BJ (cell line): ENCODE measurements at regions not wholly inside any gene's neighbourhood (a gene's known extent, or its start where the extent isn't known, plus 50 kb on each side); places are given as distances from the start of the nearest gene placed in this dataset.

Source experiments
- CTCF ChIA-PET: fragments of 350-600 bp; formaldehyde crosslinking; extraction: SDS; loops from one replicate; lab custom pipeline; 2021; ENCODE audit warnings: antibody characterized with exemption, inconsistent platforms; lab: Yijun Ruan, JAX
- POLR2A ChIA-PET: fragments of 300-600 bp; sonication (Branson Sonifier 250); formaldehyde crosslinking; extraction: SDS; loops from one replicate; lab custom pipeline; 2021; ENCODE audit warnings: antibody characterized with exemption; lab: Charles Lee
- DNase-seq: peaks from one replicate; pipeline ENCODE4 v3.0.0-alpha.2; 2011; ENCODE audit warnings: low read depth
- H3K27me3 ChIP-seq: 2 replicates; pipeline ENCODE4 v1.6.0; 2011; ENCODE audit warnings: low read length; ENCODE audit not compliant: control insufficient read depth, insufficient read depth
- H3K36me3 ChIP-seq: 2 replicates; pipeline ENCODE4 v1.5.1; 2011; ENCODE audit warnings: low read length; ENCODE audit not compliant: control insufficient read depth, insufficient read depth
- H3K4me3 ChIP-seq: 2 replicates; pipeline ENCODE4 v1.5.1; 2011; ENCODE audit warnings: low read depth, mild to moderate bottlenecking, control low read depth, low read length
- TF ChIP-seq, protein P1 (sequence below): IDR thresholded peaks from 2 replicates; pipeline ENCODE4 v1.5.1; 2011; ENCODE audit warnings: low read depth, mild to moderate bottlenecking, control low read depth, inconsistent platforms, low read length, moderate library complexity; ENCODE audit not compliant: insufficient read depth

DNA sequence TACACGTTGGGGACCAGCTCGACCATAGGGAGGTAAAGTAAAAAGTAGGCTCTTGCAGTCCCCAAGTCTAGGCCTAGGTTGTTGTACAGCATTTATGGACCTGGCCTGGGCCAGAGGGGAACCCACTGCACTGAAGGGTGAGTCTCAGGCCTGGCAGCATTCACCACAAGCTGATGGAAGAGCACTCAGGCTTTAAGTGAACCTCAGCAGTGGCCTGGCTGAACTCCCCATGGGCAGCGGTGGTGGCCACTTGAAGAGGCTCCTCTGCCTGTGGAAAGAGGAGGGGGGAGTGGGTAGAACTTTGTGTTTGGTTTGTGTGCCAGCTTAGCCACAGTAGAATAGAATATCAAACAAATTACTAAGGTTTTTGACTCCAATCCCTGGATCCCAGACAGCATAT, 176.2 kb upstream of the PRMT6 start:
- no peak for DNase-seq
- TF ChIP-seq, protein P1, sequence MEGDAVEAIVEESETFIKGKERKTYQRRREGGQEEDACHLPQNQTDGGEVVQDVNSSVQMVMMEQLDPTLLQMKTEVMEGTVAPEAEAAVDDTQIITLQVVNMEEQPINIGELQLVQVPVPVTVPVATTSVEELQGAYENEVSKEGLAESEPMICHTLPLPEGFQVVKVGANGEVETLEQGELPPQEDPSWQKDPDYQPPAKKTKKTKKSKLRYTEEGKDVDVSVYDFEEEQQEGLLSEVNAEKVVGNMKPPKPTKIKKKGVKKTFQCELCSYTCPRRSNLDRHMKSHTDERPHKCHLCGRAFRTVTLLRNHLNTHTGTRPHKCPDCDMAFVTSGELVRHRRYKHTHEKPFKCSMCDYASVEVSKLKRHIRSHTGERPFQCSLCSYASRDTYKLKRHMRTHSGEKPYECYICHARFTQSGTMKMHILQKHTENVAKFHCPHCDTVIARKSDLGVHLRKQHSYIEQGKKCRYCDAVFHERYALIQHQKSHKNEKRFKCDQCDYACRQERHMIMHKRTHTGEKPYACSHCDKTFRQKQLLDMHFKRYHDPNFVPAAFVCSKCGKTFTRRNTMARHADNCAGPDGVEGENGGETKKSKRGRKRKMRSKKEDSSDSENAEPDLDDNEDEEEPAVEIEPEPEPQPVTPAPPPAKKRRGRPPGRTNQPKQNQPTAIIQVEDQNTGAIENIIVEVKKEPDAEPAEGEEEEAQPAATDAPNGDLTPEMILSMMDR: no peak
- Histone ChIP-seq H3K27me3 (no peaks in the 10 kb centered on the region), H3K36me3 (no peaks in the 10 kb centered on the region), H3K4me3 (no peak overlapping the region)
- CTCF ChIA-PET: no interaction called here
- POLR2A ChIA-PET: no interaction called here

DNA sequence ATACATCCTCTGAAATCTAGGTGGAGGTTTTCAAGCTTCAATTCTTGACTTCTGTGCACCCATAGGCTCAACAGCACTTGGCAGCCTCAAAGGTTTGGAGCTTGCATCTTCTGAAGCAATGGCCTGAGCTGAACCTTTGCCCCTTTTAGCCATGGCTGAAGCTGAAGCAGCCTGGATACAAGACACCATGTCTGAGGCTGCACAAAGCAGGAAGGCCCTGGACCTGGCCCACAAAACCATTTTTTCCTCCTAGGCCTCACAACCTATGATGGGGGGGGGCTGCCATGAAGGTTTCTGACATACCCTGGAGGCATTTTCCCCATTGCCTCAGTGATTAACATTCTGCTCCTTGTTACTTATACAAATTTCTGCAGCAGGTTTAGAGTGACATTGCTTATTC, 173.3 kb upstream of the PRMT6 start:
- TF ChIP-seq, protein P1: no peak
- POLR2A ChIA-PET: no interaction called here
- no peak for DNase-seq
- no peak overlapping the region for H3K4me3 ChIP-seq
- no peaks in the 10 kb centered on the region for H3K27me3 ChIP-seq
- CTCF ChIA-PET: no interaction called here
- no peaks in the 10 kb centered on the region for H3K36me3 ChIP-seq

DNA sequence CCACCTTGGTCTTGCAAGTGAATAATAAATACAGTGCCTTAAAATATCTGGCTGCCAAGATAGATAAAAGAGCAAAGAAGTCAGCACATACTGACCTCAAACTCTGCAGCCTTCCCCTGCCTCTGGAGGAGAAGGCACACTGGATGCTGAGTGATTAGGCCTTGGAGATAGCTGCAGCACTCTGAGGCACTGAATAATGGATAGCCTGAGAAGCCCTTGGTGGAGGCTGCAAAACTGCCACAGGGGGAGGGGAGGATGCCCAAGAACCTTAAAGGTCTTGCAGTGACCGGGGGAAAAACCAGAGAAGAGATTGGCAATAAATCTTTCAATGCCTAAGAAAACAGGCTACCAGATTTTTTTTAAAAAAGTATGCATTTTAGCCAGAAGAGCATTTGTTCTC, 167.4 kb upstream of the PRMT6 start:
- ChIA-PET CTCF (interaction anchor here (0.6 kb wide), 1 partner anchor 79 kb away, joined by 4 read pairs; no protein-coding TSS in a partner anchor), POLR2A (no interaction called here)
- Histone ChIP-seq H3K36me3 (no peaks in the 10 kb centered on the region), H3K4me3 (no peak overlapping the region), H3K27me3 (no peaks in the 10 kb centered on the region)
- DNase-seq: no peak
- TF ChIP-seq, protein P1: no peak

DNA sequence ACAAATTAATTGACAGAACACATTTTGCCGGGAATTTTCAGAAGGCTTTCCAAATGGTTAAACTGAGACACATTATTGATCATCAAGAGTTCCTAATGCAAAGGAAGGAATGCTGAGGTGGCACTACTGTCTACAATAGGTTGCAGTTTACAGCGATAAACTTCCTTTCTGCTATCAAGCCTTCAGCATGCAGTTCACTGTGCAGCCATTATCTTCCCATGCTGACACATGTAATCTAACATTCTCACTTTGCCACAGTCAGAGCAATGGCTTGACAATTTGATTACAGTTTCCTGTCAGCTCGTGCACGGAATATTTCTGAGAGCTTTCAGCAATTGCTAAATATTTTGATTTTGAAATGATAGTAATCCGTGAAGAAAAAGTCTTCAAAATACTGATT, 166.9 kb upstream of the PRMT6 start:
- TF ChIP-seq, protein P1: no peak
- ChIA-PET CTCF (interaction anchor here (0.6 kb wide), 1 partner anchor 78 kb away, joined by 4 read pairs; no protein-coding TSS in a partner anchor), POLR2A (no interaction called here)

DNA sequence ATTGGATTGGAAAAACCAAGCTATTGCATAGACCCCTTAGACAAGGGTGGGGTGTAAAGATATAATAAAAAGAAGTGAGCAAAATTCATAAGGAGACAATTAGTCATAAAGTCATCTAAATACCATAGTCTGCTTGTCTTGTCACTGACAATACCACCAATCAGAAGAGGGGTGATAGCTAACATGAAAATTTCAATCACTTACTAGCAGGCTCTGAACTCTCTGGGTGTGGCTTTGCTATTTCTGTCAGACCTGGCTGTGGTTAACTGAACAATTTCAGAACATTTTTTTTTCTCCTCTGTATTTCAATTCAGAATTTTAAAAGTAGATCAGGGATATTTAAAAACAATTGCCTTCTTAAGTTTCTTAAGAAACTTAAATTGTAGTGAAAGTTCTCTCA, 158.5 kb upstream of the PRMT6 start:
- Histone ChIP-seq H3K4me3 (no peak overlapping the region), H3K27me3 (no peaks in the 10 kb centered on the region), H3K36me3 (no peaks in the 10 kb centered on the region)
- ChIA-PET POLR2A (no interaction called here), CTCF (no interaction called here)
- TF ChIP-seq, protein P1: no peak
- DNase-seq: no peak

More for the DNA sequence above, 166.9 kb upstream of the PRMT6 start:
- Histone ChIP-seq H3K4me3 (no peak overlapping the region), H3K36me3 (no peaks in the 10 kb centered on the region), H3K27me3 (no peaks in the 10 kb centered on the region)
- DNase-seq: no peak
